ENCODE measurements at regions not wholly inside any gene's neighbourhood (a gene's known extent, or its start where the extent isn't known, plus 50 kb on each side); places are given as distances from the start of the nearest gene placed in this dataset.

- DNase-seq (ENCODE audit: low read depth in 2 of 2): no peak
These were observed 98.1 kb upstream of the FER start for GRCh38 chr5:108649646-108650045.

GRCh38 chr5:108649106-108649505, 98.6 kb upstream of the FER start:
- no peak for DNase-seq (ENCODE audit: low read depth in 2 of 2)

- peak; percentile 1 to 23 for DNase-seq (ENCODE audit: low read depth in 2 of 2)
These were observed 105.4 kb upstream of the FER start for GRCh38 chr5:108642170-108642906.

GRCh38 chr5:108641596-108641995, 106.1 kb upstream of the FER start:
- DNase-seq (ENCODE audit: low read depth in 2 of 2): no peak

- DNase-seq (ENCODE audit: low read depth in 2 of 2): no peak
These were observed 108.3 kb upstream of the FER start for GRCh38 chr5:108639366-108639765.

DNA sequence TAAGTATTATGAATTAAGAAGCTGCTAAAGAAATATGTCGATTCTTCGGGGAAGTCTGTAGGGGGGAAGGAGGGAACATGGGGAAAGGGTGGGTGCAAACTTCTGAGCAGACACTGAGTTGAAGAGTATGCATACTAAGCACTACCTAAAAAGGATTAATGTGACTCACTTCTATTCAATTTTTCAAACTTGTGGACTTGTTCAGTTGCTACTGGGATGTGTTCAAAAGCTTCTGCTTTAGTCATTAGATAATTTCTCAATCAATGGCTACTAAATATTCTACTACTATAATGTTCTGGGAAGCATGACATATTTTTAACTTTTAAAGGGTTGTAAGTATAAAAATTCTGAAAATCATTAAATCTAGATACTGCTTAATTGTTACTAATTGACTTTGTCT, 109.7 kb upstream of the FER start:
- DNase-seq (ENCODE audit: low read depth in 2 of 2): no peak

- DNase-seq (ENCODE audit: low read depth in 2 of 2): no peak
These were observed 110.6 kb upstream of the FER start for GRCh38 chr5:108637134-108637533.

DNA sequence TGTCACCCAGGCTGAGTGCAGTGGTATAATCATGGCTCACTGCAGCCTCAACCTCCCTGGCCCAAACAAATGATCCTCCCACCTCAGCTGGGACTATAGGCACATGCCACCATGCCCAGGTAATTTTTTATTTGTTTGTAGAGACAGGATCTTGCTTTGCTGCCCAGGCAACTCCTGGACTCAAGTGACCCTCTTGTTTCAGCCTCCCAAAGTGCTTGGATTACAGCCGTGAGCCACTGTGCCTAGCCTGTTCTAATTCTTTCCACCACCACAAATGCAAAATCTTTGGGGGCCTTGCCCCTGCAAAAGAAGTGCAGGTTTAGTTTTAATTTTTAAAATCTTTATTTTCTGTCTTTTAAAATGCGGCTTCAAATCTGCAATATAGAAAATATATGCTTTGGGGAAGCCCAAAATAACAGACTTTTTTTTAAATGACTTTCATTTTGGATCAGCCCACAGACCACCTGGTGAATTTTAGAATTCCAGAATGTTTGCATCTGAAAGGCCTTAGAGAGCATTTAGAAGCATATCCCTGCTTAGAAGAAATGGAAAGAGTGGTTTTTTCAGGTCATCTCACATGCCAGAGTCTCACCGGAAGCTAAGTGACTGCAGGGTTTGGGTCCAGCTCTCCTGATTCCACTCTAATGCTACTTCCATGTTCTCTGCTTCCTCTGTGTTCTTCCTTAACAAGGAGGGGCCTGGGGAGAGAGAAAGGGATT, 111.4 kb upstream of the FER start:
- no peak for DNase-seq (ENCODE audit: low read depth in 2 of 2)

DNA sequence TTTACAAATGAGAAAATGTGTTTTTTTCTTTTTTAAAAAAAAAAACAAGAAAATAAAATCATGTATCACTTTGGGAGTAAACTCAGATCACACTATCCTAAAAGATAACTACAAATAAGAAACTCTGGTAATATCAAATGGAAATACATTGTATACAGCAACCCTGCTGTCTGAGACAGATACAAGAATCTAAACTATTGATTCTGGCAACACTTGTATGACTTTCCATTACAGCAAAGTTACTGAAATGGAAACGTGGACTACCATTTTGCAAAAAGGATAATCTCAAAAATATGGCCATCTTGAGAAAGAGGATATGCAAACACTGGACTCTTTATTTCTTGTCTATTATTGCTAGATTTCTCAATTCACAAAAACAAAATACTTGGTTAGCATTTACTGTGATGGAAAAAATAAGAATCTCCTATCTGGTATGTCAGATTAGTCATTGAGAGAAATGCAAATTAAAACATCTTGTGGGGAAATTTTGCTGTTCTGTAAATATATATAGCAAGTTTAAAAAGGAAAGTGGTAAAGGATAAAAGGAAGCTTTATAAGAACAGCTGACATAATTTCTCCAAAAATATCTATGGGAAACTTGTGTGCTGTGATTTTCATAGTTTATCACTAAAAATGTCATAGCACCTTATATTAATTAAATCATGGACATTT, 112.9 kb upstream of the FER start:
- no peak for DNase-seq (ENCODE audit: low read depth in 2 of 2)

- no peak for DNase-seq (ENCODE audit: low read depth in 2 of 2)
These were observed 113.6 kb upstream of the FER start for GRCh38 chr5:108634010-108634616.

- DNase-seq (ENCODE audit: low read depth in 2 of 2): no peak
These were observed 117.7 kb upstream of the FER start for GRCh38 chr5:108629779-108630528.

DNA sequence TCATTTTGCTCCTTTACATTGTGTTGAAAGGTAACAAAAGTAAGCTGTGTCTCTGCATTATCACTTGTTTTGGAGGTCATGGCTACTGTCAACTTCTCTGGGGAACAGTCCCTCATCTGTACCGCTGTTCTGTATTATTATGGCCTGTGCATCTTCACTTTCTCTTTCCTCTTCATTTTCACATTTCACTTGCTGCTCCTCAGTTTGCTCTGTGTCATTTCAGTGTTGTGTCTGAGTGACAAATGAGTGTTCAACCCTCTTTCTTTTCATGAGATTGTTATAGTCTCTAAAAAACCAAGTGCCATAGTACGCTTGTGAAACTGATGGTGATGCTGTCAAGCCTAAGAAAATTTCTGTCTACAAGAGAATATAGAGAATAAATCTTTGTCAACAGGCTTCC, 122.0 kb upstream of the FER start:
- DNase-seq (ENCODE audit: low read depth in 2 of 2): no peak

- DNase-seq (ENCODE audit: low read depth in 2 of 2): no peak
These were observed 123.9 kb upstream of the FER start for GRCh38 chr5:108623826-108624225.

- DNase-seq (ENCODE audit: low read depth in 2 of 2): no peak
These were observed 127.2 kb upstream of the FER start for GRCh38 chr5:108620516-108620915.

- no peak for DNase-seq (ENCODE audit: low read depth in 2 of 2)
These were observed 127.9 kb upstream of the FER start for GRCh38 chr5:108619815-108620214.

DNA sequence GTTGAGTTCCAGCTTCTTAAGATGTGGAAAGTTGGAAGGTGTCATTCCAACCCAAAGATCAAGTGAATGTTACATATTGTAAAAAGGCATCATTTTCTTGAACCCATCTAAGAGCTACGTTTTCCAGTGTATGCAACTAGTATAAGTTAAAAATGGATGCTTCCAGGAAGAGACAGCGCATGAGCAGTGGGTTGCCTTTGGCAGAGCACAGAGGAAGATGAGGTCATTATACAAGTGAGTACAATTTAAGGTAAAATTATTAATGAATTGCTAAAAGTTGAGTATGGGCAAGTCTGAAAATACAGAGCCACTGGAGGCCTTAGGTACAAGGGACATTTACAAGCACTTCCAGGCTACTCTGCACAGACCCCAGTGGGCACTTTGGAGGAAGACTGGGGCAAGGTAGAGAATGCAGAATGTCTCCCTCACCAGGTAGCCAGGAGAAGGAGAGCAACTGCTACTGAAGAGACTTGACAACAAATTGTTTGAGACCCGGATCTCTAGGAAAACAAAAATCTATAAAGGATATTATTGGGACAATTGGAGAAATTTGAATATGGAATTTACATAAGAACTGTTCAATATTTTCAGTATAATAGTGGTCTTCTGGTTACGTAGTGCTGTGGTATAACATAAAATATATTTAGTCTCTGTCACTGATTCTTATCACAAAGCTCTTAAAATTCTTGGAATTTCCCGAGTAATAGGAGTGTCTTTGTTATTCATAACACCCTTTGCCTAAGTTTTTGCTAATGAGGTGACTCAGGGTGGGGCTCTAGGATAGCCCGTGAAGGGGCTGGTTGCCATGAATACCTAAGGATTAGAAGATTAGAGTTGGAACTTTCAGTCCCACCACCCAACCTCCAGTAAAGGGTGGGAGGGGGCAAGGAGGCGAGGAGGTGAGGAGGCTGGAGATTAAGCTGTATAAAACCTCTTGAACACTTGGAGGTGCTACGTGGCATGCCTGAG, 129.9 kb upstream of the FER start:
- no peak for DNase-seq (ENCODE audit: low read depth in 2 of 2)

DNA sequence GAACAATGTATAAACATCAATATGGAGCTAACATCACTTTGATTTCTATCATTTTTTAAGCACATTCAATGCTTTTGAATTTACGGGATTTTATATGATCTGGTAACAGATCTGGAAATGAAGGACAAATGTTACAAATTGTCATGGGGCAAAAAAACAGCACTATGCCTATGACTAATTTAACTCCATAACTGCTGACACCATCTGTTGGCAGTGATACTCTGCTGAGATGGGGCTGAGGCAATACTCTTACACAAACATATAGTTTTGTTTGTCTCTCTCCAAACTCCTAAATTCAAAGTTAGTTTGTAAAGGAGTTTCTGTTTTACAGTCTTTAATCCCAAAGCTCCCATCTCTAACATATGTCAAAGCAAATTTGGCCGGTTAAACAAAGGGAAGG, 132.5 kb upstream of the FER start:
- DNase-seq (ENCODE audit: low read depth in 2 of 2): no peak

GRCh38 chr5:108607421-108607820, 140.3 kb upstream of the FER start:
- no peak for DNase-seq (ENCODE audit: low read depth in 2 of 2)

DNA sequence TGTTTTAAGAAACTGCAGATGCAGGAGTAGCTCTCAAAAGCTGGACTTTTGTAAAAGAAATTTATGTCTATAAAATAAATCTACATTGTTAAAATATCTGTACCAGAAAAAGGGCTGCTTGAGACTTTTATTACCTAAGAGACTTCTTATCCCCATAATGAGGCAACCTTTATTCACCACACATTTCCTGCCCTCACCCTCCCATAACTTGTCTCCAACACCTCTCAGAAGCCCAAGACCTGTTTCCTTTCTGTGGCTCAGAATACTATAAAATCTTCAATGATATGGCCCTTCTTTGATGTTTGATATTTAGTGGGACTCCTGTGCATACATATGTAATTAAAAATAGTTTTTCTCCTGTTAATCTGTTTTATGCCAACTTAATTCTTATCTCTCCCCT, 141.5 kb upstream of the FER start:
- no peak for DNase-seq (ENCODE audit: low read depth in 2 of 2)

- no peak for DNase-seq (ENCODE audit: low read depth in 2 of 2)
These were observed 144.9 kb upstream of the FER start for GRCh38 chr5:108602830-108603229.

GRCh38 chr5:108590799-108591198, 156.9 kb upstream of the FER start:
- no peak for DNase-seq (ENCODE audit: low read depth in 2 of 2)
